Activated CD8-positive, alpha-beta memory T cell treated with anti-CD3 and anti-CD28 coated beads for 24 hours (primary cell): ENCODE measurements at regions not wholly inside any gene's neighbourhood (a gene's known extent, or its start where the extent isn't known, plus 50 kb on each side); places are given as distances from the start of the nearest gene placed in this dataset.
A peak's percentile ranks its signal among the peaks of the same experiment; 100 is the strongest.

ENCODE experiments used
- DNase-seq: peaks from one replicate; pipeline ENCODE4 v3.0.0-alpha.2; 2020

GRCh38 chr19:33950091-33950750, 153.6 kb downstream of the KCTD15 start:
- DNase-seq: peak; percentile 5

- no peak for DNase-seq
These were observed 156.4 kb downstream of the KCTD15 start for GRCh38 chr19:33953023-33953422.

GRCh38 chr19:33953592-33953991, 156.9 kb downstream of the KCTD15 start:
- peak; percentile 1 for DNase-seq

- peak; percentile 13 for DNase-seq
These were observed 158.0 kb downstream of the KCTD15 start for GRCh38 chr19:33954686-33955085.

GRCh38 chr19:33956941-33957340, 160.3 kb downstream of the KCTD15 start:
- DNase-seq: peak; percentile 40

GRCh38 chr19:33957804-33958203, 161.1 kb downstream of the KCTD15 start:
- DNase-seq: no peak

GRCh38 chr19:33960566-33960965, 163.9 kb downstream of the KCTD15 start:
- peak; percentile 17 for DNase-seq

- DNase-seq: no peak
These were observed 165.5 kb downstream of the KCTD15 start for GRCh38 chr19:33962161-33962560.

GRCh38 chr19:33963514-33963913, 166.8 kb downstream of the KCTD15 start:
- DNase-seq: peak; percentile 32

- DNase-seq: no peak
These were observed 174.4 kb downstream of the KCTD15 start for GRCh38 chr19:33971073-33971472.

GRCh38 chr19:33977756-33978685, 181.4 kb downstream of the KCTD15 start:
- no peak for DNase-seq

GRCh38 chr19:33982706-33983105, 186.0 kb downstream of the KCTD15 start:
- no peak for DNase-seq

- DNase-seq: no peak
These were observed 183.7 kb upstream of the LSM14A start for GRCh38 chr19:33988601-33989000.

- DNase-seq: no peak
These were observed 174.6 kb upstream of the LSM14A start for GRCh38 chr19:33997690-33998089.

- DNase-seq: no peak
These were observed 174.0 kb upstream of the LSM14A start for GRCh38 chr19:33998302-33998701.

- DNase-seq: no peak
These were observed 173.5 kb upstream of the LSM14A start for GRCh38 chr19:33998739-33999345.

- DNase-seq: no peak
These were observed 155.3 kb upstream of the LSM14A start for GRCh38 chr19:34017024-34017423.

- DNase-seq: no peak
These were observed 154.7 kb upstream of the LSM14A start for GRCh38 chr19:34017601-34018000.

GRCh38 chr19:34018546-34018945, 153.8 kb upstream of the LSM14A start:
- DNase-seq: no peak

GRCh38 chr19:34023381-34023780, 148.9 kb upstream of the LSM14A start:
- DNase-seq: no peak

GRCh38 chr19:34033880-34034279, 138.4 kb upstream of the LSM14A start:
- DNase-seq: no peak

- no peak for DNase-seq
These were observed 137.9 kb upstream of the LSM14A start for GRCh38 chr19:34034318-34034846.

- peak; percentile 89 for DNase-seq
These were observed 130.3 kb upstream of the LSM14A start for GRCh38 chr19:34041925-34042521.
